Panc1 (cell line): ENCODE measurements at regions not wholly inside any gene's neighbourhood (a gene's known extent, or its start where the extent isn't known, plus 50 kb on each side); places are given as distances from the start of the nearest gene placed in this dataset.

Source experiments
- ATAC-seq: fragments of 200-7000 bp; cut with Tn5 transposase; 2 replicates; pipeline ENCODE4 v1.9.1; 2020; ENCODE audit warnings: mild to moderate bottlenecking, moderate library complexity
- BruUV-seq: library from RNA; stranded (reverse); fragments of 400-500 nt; replicated peaks from 2 replicates; lab custom pipeline; 2021; lab: Mats Ljungman, UMichigan
- CTCF ChIA-PET: fragments of 300-600 bp; sonication (Branson Sonifier 250); formaldehyde crosslinking; loops from one replicate; lab custom pipeline; 2022; ENCODE audit warnings: antibody characterized with exemption; lab: Charles Lee
- POLR2A ChIA-PET: fragments of 300-600 bp; sonication (Branson Sonifier 250); formaldehyde crosslinking; loops from one replicate; lab custom pipeline; 2022; ENCODE audit warnings: antibody characterized with exemption; lab: Charles Lee
- DNase-seq: peaks from one replicate; pipeline ENCODE4 v3.0.0-alpha.2; 2010; ENCODE audit warnings: low read depth, low spot score
- H3K27ac ChIP-seq: 2 replicates; pipeline ENCODE4 v1.5.1; 2011; ENCODE audit warnings: mild to moderate bottlenecking, low read length, inconsistent platforms
- H3K27me3 ChIP-seq: fragments of 200-500 bp; sonication (Bioruptor generic); 2 replicates; pipeline ENCODE4 v1.6.0; 2014; ENCODE audit warnings: low read length, inconsistent platforms; ENCODE audit not compliant: control insufficient read depth, insufficient read depth
- H3K36me3 ChIP-seq: fragments of 200-500 bp; sonication (Bioruptor generic); 2 replicates; pipeline ENCODE4 v1.5.1; 2014; ENCODE audit warnings: inconsistent platforms, mild to moderate bottlenecking, low read length, moderate library complexity; ENCODE audit not compliant: control insufficient read depth, insufficient read depth
- H3K4me1 ChIP-seq: 2 replicates; pipeline ENCODE4 v1.5.1; 2011; ENCODE audit warnings: inconsistent platforms, mild to moderate bottlenecking, low read length, moderate library complexity; ENCODE audit not compliant: control insufficient read depth, insufficient read depth
- H3K4me3 ChIP-seq, 2 experiments: 2 replicates each; pipeline ENCODE4 v1.5.1; 2011 to 2012; ENCODE audit warnings: low read depth in 2 of 2, low read length in 2 of 2, mild to moderate bottlenecking in 2 of 2, inconsistent platforms in 1 of 2, moderate library complexity in 1 of 2
- H3K9me3 ChIP-seq: fragments of 200-500 bp; sonication (Bioruptor generic); 2 replicates; pipeline ENCODE4 v1.5.1; 2014; ENCODE audit warnings: low read depth, mild to moderate bottlenecking, inconsistent platforms, low read length, moderate library complexity; ENCODE audit not compliant: control insufficient read depth, insufficient read depth
- CTCF ChIP-seq: fragments of 450-650 bp; IDR thresholded peaks from 2 replicates; pipeline ENCODE4 v1.5.1; 2017; ENCODE audit warnings: mild to moderate bottlenecking
- POLR2AphosphoS5 ChIP-seq: IDR thresholded peaks from 2 replicates; pipeline ENCODE4 v1.6.1; 2012; ENCODE audit warnings: mild to moderate bottlenecking, low read depth, low read length, moderate library complexity
- SIN3A ChIP-seq: IDR thresholded peaks from 2 replicates; pipeline ENCODE4 v1.6.1; 2012; ENCODE audit warnings: low read depth, mild to moderate bottlenecking, low read length, moderate library complexity, borderline replicate concordance; ENCODE audit not compliant: insufficient read depth
- TCF7L2 ChIP-seq: IDR thresholded peaks from 2 replicates; pipeline ENCODE4 v1.6.1; 2011; ENCODE audit warnings: mild to moderate bottlenecking, low read depth, low read length, inconsistent platforms
- in situ Hi-C: cut with HindIII; loops from 2 replicates; pipeline ENCODE4 v1.10.0; 2016; ENCODE audit warnings: low sequenced_read_pairs, low pct_unique_long_range_greater_than_20kb
- intact Hi-C: fragments of 100-400 bp; cut with micrococcal nuclease; formaldehyde crosslinking; loops from one replicate; pipeline ENCODE4 v1.10.0; 2022; ENCODE audit not compliant: unreplicated experiment
- TF ChIP-seq, protein P1 (sequence below), 2 experiments: IDR thresholded peaks; 2 replicates each; pipeline ENCODE4 v1.6.1; 2011 to 2012; ENCODE audit warnings: low read depth in 2 of 2, control low read depth in 1 of 2, low read length in 1 of 2, mild to moderate bottlenecking in 1 of 2, moderate library complexity in 1 of 2; ENCODE audit not compliant: insufficient read depth in 1 of 2

GRCh38 chr3:94909726-94910125, 846.9 kb downstream of the NSUN3 start:
- no peak overlapping the region for H3K27ac ChIP-seq
- ChIA-PET POLR2A (no interaction called here), CTCF (no interaction called here)
- in situ Hi-C loops (no loop called here), intact Hi-C loops (no loop called here)
- no peak for TF ChIP-seq SIN3A
- TF ChIP-seq POLR2AphosphoS5: no peak
- TF ChIP-seq CTCF: no peak
- H3K9me3 ChIP-seq: no peaks in the 10 kb centered on the region
- H3K27me3 ChIP-seq: no peaks in the 10 kb centered on the region
- DNase-seq (no peak), ATAC-seq (no peak)
- H3K36me3 ChIP-seq: no peaks in the 10 kb centered on the region
- H3K4me3 ChIP-seq: no peak overlapping the region
- BruUV-seq: no TSS peak
- H3K4me1 ChIP-seq: no peaks in the 10 kb centered on the region

GRCh38 chr3:94912656-94913055, 849.8 kb downstream of the NSUN3 start:
- ChIA-PET POLR2A (no interaction called here), CTCF (no interaction called here)
- ATAC-seq (no peak), DNase-seq (no peak)
- BruUV-seq: no TSS peak
- in situ Hi-C loops (no loop called here), intact Hi-C loops (no loop called here)
- no peak for TF ChIP-seq TCF7L2
- no peaks in the 10 kb centered on the region for H3K27me3 ChIP-seq
- 0 out of 2 replicates have a peak, but pooled peaks cover 3% of the 10 kb centered on the region for H3K9me3 ChIP-seq
- no peaks in the 10 kb centered on the region for H3K36me3 ChIP-seq
- no peaks in the 10 kb centered on the region for H3K4me1 ChIP-seq
- H3K27ac ChIP-seq: no peak overlapping the region
- no peak overlapping the region for H3K4me3 ChIP-seq

DNA sequence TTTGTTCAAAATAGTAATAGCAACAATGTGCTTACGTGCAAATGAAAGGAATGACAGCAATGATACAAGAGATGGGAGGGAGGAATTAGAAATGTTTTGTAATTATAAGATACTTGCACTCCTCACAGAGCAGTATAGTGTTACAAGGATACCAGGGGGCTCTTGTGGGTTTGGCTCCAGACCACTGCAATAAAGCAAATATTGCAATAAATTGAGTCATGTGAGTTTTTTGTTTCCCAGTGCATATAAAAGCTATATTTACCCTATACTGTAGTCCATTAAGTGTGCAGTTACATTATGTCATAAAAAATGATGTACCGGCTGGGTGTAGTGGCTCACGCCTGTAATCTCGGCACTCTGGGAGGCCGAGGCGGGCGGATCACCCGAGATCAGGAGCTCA, 864.3 kb downstream of the NSUN3 start:
- H3K4me1 ChIP-seq: no peaks in the 10 kb centered on the region
- ChIA-PET CTCF (no interaction called here), POLR2A (no interaction called here)
- no peak overlapping the region for H3K4me3 ChIP-seq
- no peak for TF ChIP-seq SIN3A
- TF ChIP-seq POLR2AphosphoS5: no peak
- TF ChIP-seq, protein P1, sequence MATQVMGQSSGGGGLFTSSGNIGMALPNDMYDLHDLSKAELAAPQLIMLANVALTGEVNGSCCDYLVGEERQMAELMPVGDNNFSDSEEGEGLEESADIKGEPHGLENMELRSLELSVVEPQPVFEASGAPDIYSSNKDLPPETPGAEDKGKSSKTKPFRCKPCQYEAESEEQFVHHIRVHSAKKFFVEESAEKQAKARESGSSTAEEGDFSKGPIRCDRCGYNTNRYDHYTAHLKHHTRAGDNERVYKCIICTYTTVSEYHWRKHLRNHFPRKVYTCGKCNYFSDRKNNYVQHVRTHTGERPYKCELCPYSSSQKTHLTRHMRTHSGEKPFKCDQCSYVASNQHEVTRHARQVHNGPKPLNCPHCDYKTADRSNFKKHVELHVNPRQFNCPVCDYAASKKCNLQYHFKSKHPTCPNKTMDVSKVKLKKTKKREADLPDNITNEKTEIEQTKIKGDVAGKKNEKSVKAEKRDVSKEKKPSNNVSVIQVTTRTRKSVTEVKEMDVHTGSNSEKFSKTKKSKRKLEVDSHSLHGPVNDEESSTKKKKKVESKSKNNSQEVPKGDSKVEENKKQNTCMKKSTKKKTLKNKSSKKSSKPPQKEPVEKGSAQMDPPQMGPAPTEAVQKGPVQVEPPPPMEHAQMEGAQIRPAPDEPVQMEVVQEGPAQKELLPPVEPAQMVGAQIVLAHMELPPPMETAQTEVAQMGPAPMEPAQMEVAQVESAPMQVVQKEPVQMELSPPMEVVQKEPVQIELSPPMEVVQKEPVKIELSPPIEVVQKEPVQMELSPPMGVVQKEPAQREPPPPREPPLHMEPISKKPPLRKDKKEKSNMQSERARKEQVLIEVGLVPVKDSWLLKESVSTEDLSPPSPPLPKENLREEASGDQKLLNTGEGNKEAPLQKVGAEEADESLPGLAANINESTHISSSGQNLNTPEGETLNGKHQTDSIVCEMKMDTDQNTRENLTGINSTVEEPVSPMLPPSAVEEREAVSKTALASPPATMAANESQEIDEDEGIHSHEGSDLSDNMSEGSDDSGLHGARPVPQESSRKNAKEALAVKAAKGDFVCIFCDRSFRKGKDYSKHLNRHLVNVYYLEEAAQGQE (IDR thresholded peaks at IDR 0.05; ENCODE audit: insufficient read depth in 1 of 2, low read depth in 2 of 2, low read length in 1 of 2): no peak
- no peak for TF ChIP-seq TCF7L2
- no peak for TF ChIP-seq CTCF
- no peaks in the 10 kb centered on the region; the same call in 1 of the 2 replicates for H3K9me3 ChIP-seq
- no peaks in the 10 kb centered on the region for H3K36me3 ChIP-seq
- DNase-seq (no peak), ATAC-seq (no peak)
- in situ Hi-C loops (no loop called here), intact Hi-C loops (no loop called here)
- no peak overlapping the region for H3K27ac ChIP-seq
- no TSS peak for BruUV-seq
- no peaks in the 10 kb centered on the region for H3K27me3 ChIP-seq
